ENCODE measurements at regions not wholly inside any gene's neighbourhood (a gene's known extent, or its start where the extent isn't known, plus 50 kb on each side); places are given as distances from the start of the nearest gene placed in this dataset.

- DNase-seq (ENCODE audit: low spot score) = no peak
Observed at GRCh38 chr6:149217466-149217888, 100.0 kb upstream of the TAB2 start.

- DNase-seq (ENCODE audit: low spot score) = no peak
Observed at GRCh38 chr6:149218471-149218870, 99.0 kb upstream of the TAB2 start.

- no peak for DNase-seq (ENCODE audit: low spot score)
Observed at GRCh38 chr6:149218915-149219314, 98.6 kb upstream of the TAB2 start.

- no peak for DNase-seq (ENCODE audit: low spot score)
Observed at GRCh38 chr6:149220882-149221773, 96.4 kb upstream of the TAB2 start.

GRCh38 chr6:149221774-149222070, 95.8 kb upstream of the TAB2 start:
- no peak for DNase-seq (ENCODE audit: low spot score)

- no peak for DNase-seq (ENCODE audit: low spot score)
Observed at GRCh38 chr6:149223120-149223903, 94.2 kb upstream of the TAB2 start.

- DNase-seq (ENCODE audit: low spot score) = no peak
Observed at GRCh38 chr6:149223904-149224351, 93.6 kb upstream of the TAB2 start.

- DNase-seq (ENCODE audit: low spot score) = no peak
Observed at GRCh38 chr6:149224399-149224798, 93.1 kb upstream of the TAB2 start.

- no peak for DNase-seq (ENCODE audit: low spot score)
Observed at GRCh38 chr6:149225370-149225769, 92.1 kb upstream of the TAB2 start.

GRCh38 chr6:149225946-149226345, 91.6 kb upstream of the TAB2 start:
- no peak for DNase-seq (ENCODE audit: low spot score)

- DNase-seq (ENCODE audit: low spot score) = no peak
Observed at GRCh38 chr6:149227796-149228195, 89.7 kb upstream of the TAB2 start.

- DNase-seq (ENCODE audit: low spot score) = no peak
Observed at GRCh38 chr6:149228311-149228955, 89.1 kb upstream of the TAB2 start.

- no peak for DNase-seq (ENCODE audit: low spot score)
Observed at GRCh38 chr6:149229096-149229495, 88.4 kb upstream of the TAB2 start.

- DNase-seq (ENCODE audit: low spot score) = peak; percentile 62
Observed at GRCh38 chr6:149230712-149231460, 86.6 kb upstream of the TAB2 start.

- DNase-seq (ENCODE audit: low spot score) = peak; percentile 66
Observed at GRCh38 chr6:149231778-149232177, 85.7 kb upstream of the TAB2 start.

GRCh38 chr6:149233056-149233715, 84.3 kb upstream of the TAB2 start:
- DNase-seq (ENCODE audit: low spot score) = no peak

- no peak for DNase-seq (ENCODE audit: low spot score)
Observed at GRCh38 chr6:149234051-149234962, 83.2 kb upstream of the TAB2 start.

- peak; percentile 54 for DNase-seq (ENCODE audit: low spot score)
Observed at GRCh38 chr6:149235130-149235561, 82.4 kb upstream of the TAB2 start.

GRCh38 chr6:149236589-149236988, 80.9 kb upstream of the TAB2 start:
- DNase-seq (ENCODE audit: low spot score) = no peak

GRCh38 chr6:149237464-149237863, 80.0 kb upstream of the TAB2 start:
- no peak for DNase-seq (ENCODE audit: low spot score)
